Right atrium auricular region (tissue), 2 donors: ENCODE measurements at regions not wholly inside any gene's neighbourhood (a gene's known extent, or its start where the extent isn't known, plus 50 kb on each side); places are given as distances from the start of the nearest gene placed in this dataset.

Experiments
- DNase-seq: peaks from one replicate; pipeline ENCODE4 v3.0.0-alpha.2; 2019; ENCODE audit warnings: low spot score
- H3K27ac ChIP-seq, 2 donors: fragments of 200-600 bp; sonication (generic); 1 replicate in 1 of 2; 2 replicates in 1 of 2; pipeline ENCODE4 v1.5.1; 2016 to 2019
- H3K27me3 ChIP-seq, 2 donors: fragments of 200-600 bp; sonication (generic); one replicate each; pipeline versions ENCODE4 v1.5.1 to v1.6.0; 2017 to 2019
- H3K36me3 ChIP-seq: fragments of 200-600 bp; sonication (generic); one replicate; pipeline ENCODE4 v1.5.1; 2016
- H3K4me1 ChIP-seq, 2 donors: fragments of 200-600 bp; sonication (generic); one replicate each; pipeline versions ENCODE4 v1.5.1 to v1.6.0; 2017 to 2019
- H3K4me3 ChIP-seq, 2 donors: fragments of 200-600 bp; sonication (generic); 1 replicate in 1 of 2; 2 replicates in 1 of 2; pipeline ENCODE4 v1.5.1; 2017 to 2019; ENCODE audit warnings: mild to moderate bottlenecking in 1 of 2, moderate library complexity in 1 of 2
- H3K9me3 ChIP-seq, 2 donors: fragments of 200-600 bp; sonication (generic); one replicate each; pipeline ENCODE4 v1.5.1; 2019
- CTCF ChIP-seq, 2 donors: fragments of 200-600 bp; sonication (generic); IDR thresholded peaks; one replicate each; pipeline ENCODE4 v1.5.1; 2019; ENCODE audit warnings: antibody characterized with exemption in 2 of 2

GRCh38 chr10:71059943-71060342, 152.4 kb upstream of the UNC5B start:
- no peaks in the 10 kb centered on the region for H3K27me3 ChIP-seq

GRCh38 chr10:71060476-71061426, 151.6 kb upstream of the UNC5B start:
- no peak for DNase-seq
- no peak for TF ChIP-seq CTCF (IDR thresholded peaks at IDR 0.05)

More at GRCh38 chr10:71059943-71060342, 152.4 kb upstream of the UNC5B start:
- Histone ChIP-seq H3K36me3 (no peaks in the 10 kb centered on the region), H3K4me3 (no peak overlapping the region), H3K4me1 (peaks cover 0 to 26% of the 10 kb centered on the region in 2 donors), H3K9me3 (no peaks in the 10 kb centered on the region), H3K27ac (no peak overlapping the region)
- no peak for DNase-seq
- TF ChIP-seq CTCF (IDR thresholded peaks at IDR 0.05) = no peak

GRCh38 chr10:71061472-71061871, 150.9 kb upstream of the UNC5B start:
- no peak for TF ChIP-seq CTCF (IDR thresholded peaks at IDR 0.05)
- H3K4me3 ChIP-seq = no peak overlapping the region
- H3K27ac ChIP-seq = no peak overlapping the region
- H3K4me1 ChIP-seq = peaks cover 0 to 33% of the 10 kb centered on the region in 2 donors
- H3K9me3 ChIP-seq = no peaks in the 10 kb centered on the region
- no peak for DNase-seq
- no peaks in the 10 kb centered on the region for H3K27me3 ChIP-seq
- no peaks in the 10 kb centered on the region for H3K36me3 ChIP-seq

More at GRCh38 chr10:71060476-71061426, 151.6 kb upstream of the UNC5B start:
- Histone ChIP-seq H3K9me3 (no peaks in the 10 kb centered on the region), H3K27ac (no peak overlapping the region), H3K36me3 (no peaks in the 10 kb centered on the region), H3K27me3 (no peaks in the 10 kb centered on the region), H3K4me3 (no peak overlapping the region), H3K4me1 (peaks cover 0 to 31% of the 10 kb centered on the region in 2 donors)

GRCh38 chr10:71062156-71062555, 150.2 kb upstream of the UNC5B start:
- H3K4me1 ChIP-seq = peaks cover 0 to 39% of the 10 kb centered on the region in 2 donors
- no peaks in the 10 kb centered on the region for H3K9me3 ChIP-seq
- H3K4me3 ChIP-seq = no peak overlapping the region
- H3K27ac ChIP-seq = no peak overlapping the region
- DNase-seq = no peak
- H3K27me3 ChIP-seq = no peaks in the 10 kb centered on the region
- H3K36me3 ChIP-seq = no peaks in the 10 kb centered on the region
- no peak for TF ChIP-seq CTCF (IDR thresholded peaks at IDR 0.05)

- H3K4me1 ChIP-seq = peaks cover 0 to 47% of the 10 kb centered on the region in 2 donors
- no peak overlapping the region for H3K4me3 ChIP-seq
- DNase-seq = no peak
- no peak for TF ChIP-seq CTCF (IDR thresholded peaks at IDR 0.05)
- no peaks in the 10 kb centered on the region for H3K36me3 ChIP-seq
- H3K9me3 ChIP-seq = no peaks in the 10 kb centered on the region
- peak overlapping the region; percentile 4 to 80 for H3K27ac ChIP-seq
- no peaks in the 10 kb centered on the region for H3K27me3 ChIP-seq
These were observed 149.0 kb upstream of the UNC5B start for GRCh38 chr10:71063401-71063800.
